Neural cell (in vitro differentiated cells): ENCODE measurements at regions not wholly inside any gene's neighbourhood (a gene's known extent, or its start where the extent isn't known, plus 50 kb on each side); places are given as distances from the start of the nearest gene placed in this dataset.

Experiments used
- H2AFZ ChIP-seq: fragments of 200-600, 300-800 bp; sonication (generic), shearing (Covaris generic); 2 replicates; pipeline ENCODE4 v1.6.0; 2014; ENCODE audit warnings: low read depth, mild to moderate bottlenecking, antibody characterized with exemption, low read length, moderate library complexity
- H3F3A ChIP-seq: fragments of 200-600 bp; shearing (Covaris generic); 2 replicates; pipeline ENCODE4 v1.6.1; 2016; ENCODE audit warnings: mild to moderate bottlenecking, moderate library complexity, mixed read lengths, antibody characterized with exemption, low read length; ENCODE audit not compliant: insufficient read depth, poor library complexity, severe bottlenecking
- H3K27ac ChIP-seq: fragments of 200-600, 300-800 bp; sonication (generic), shearing (Covaris generic); 2 replicates; pipeline ENCODE4 v1.5.1; 2014; ENCODE audit warnings: mild to moderate bottlenecking, low read length, moderate library complexity
- H3K27me3 ChIP-seq: fragments of 300-800, 200-600 bp; sonication (generic), shearing (Covaris generic); 2 replicates; pipeline ENCODE4 v1.6.0; 2014; ENCODE audit warnings: mild to moderate bottlenecking, low read depth, low read length, moderate library complexity; ENCODE audit not compliant: insufficient read depth
- H3K36me3 ChIP-seq: fragments of 300-800, 200-600 bp; sonication (generic), shearing (Covaris generic); 2 replicates; pipeline ENCODE4 v1.5.1; 2014; ENCODE audit warnings: mild to moderate bottlenecking, antibody characterized with exemption, low read length, moderate library complexity; ENCODE audit not compliant: insufficient read depth
- H3K4me2 ChIP-seq: fragments of 300-800, 200-600 bp; sonication (generic), shearing (Covaris generic); 2 replicates; pipeline ENCODE4 v1.6.0; 2014; ENCODE audit warnings: mild to moderate bottlenecking, low read length
- H3K4me3 ChIP-seq: fragments of 300-800, 200-600 bp; sonication (generic), shearing (Covaris generic); 2 replicates; pipeline ENCODE4 v1.5.1; 2014; ENCODE audit warnings: mild to moderate bottlenecking, low read length, moderate library complexity
- H3K79me2 ChIP-seq: fragments of 200-600 bp; shearing (Covaris generic); replicated peaks from 2 replicates; pipeline ENCODE4 v1.6.0; 2014; ENCODE audit warnings: mild to moderate bottlenecking, low read length, moderate library complexity; ENCODE audit not compliant: insufficient read depth
- H3K9ac ChIP-seq: fragments of 300-800, 200-600 bp; sonication (generic), shearing (Covaris generic); 2 replicates; pipeline ENCODE4 v1.6.1; 2016; ENCODE audit warnings: mild to moderate bottlenecking, low read length, mixed read lengths
- H3K9me2 ChIP-seq: fragments of 200-600 bp; shearing (Covaris generic); 2 replicates; pipeline ENCODE4 v1.6.1; 2016; ENCODE audit warnings: mild to moderate bottlenecking, low read length, mixed read lengths; ENCODE audit not compliant: insufficient read depth
- H3K9me3 ChIP-seq: fragments of 200-600, 300-800 bp; sonication (generic), shearing (Covaris generic); 2 replicates; pipeline ENCODE4 v1.6.1; 2016; ENCODE audit warnings: mild to moderate bottlenecking, mixed run types, low read length, moderate library complexity, mixed read lengths
- H4K20me1 ChIP-seq: fragments of 200-600 bp; shearing (Covaris generic); 2 replicates; pipeline ENCODE4 v1.6.1; 2016; ENCODE audit warnings: mild to moderate bottlenecking, mixed run types; ENCODE audit not compliant: insufficient read depth
- EP300 ChIP-seq: fragments of 450-650 bp; conservative IDR thresholded peaks from 2 replicates; pipeline ENCODE4 v1.6.1; 2014; ENCODE audit warnings: antibody characterized with exemption, mild to moderate bottlenecking, moderate library complexity; ENCODE audit not compliant: poor library complexity, severe bottlenecking
- EZH2 ChIP-seq: fragments of 200-600, 300-800 bp; shearing (Covaris generic), sonication (generic); IDR thresholded peaks from 2 replicates; pipeline ENCODE4 v1.6.1; 2014; ENCODE audit warnings: antibody characterized with exemption, low read length, borderline replicate concordance, mild to moderate bottlenecking; ENCODE audit not compliant: insufficient read depth, poor library complexity, severe bottlenecking
- MXI1 ChIP-seq: fragments of 450-650 bp; conservative IDR thresholded peaks from 2 replicates; pipeline ENCODE4 v1.6.1; 2014; ENCODE audit warnings: antibody characterized with exemption, mild to moderate bottlenecking; ENCODE audit not compliant: poor library complexity, severe bottlenecking
- POLR2AphosphoS5 ChIP-seq: IDR thresholded peaks from 2 replicates; pipeline ENCODE4 v1.6.1; 2012
- RAD21 ChIP-seq: fragments of 450-650 bp; conservative IDR thresholded peaks from 2 replicates; pipeline ENCODE4 v1.6.1; 2014; ENCODE audit warnings: antibody characterized with exemption, mild to moderate bottlenecking, moderate library complexity
- SMC3 ChIP-seq: fragments of 450-650 bp; conservative IDR thresholded peaks from 2 replicates; pipeline ENCODE4 v1.6.1; 2014; ENCODE audit warnings: antibody characterized with exemption, mild to moderate bottlenecking, moderate library complexity; ENCODE audit not compliant: poor library complexity
- TAF1 ChIP-seq: IDR thresholded peaks from 2 replicates; pipeline ENCODE4 v1.6.1; 2012; ENCODE audit warnings: low read depth
- TF ChIP-seq, protein P1 (sequence below): IDR thresholded peaks from 2 replicates; pipeline ENCODE4 v1.6.1; 2012; ENCODE audit warnings: borderline replicate concordance
- TF ChIP-seq, protein P2 (sequence below): fragments of 450-650 bp; IDR thresholded peaks from 2 replicates; pipeline ENCODE4 v1.5.1; 2014; ENCODE audit warnings: antibody characterized with exemption, mild to moderate bottlenecking, moderate library complexity; ENCODE audit not compliant: poor library complexity, severe bottlenecking

DNA sequence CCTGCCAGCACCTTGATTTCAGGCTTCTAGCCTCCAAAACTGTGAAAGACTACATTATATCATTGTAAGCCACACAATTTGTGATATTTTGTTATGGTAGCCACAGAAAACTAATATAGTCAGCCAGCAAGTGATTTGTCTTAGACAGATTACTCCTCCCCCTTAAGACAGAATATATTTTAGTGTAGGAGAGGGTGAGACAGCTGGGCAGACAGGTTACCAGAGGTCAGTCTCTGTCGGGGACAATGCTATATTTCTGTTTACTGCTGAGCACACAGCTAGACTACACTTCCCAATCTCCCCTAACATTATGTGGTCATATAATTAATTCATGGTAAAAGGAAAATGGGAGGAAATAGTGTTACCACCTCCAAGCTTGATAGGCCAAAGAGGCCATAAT lies 185.8 kb upstream of the PIK3C3 start:
- Histone ChIP-seq H3K27me3 (no peaks in the 10 kb centered on the region), H4K20me1 (no peaks in the 10 kb centered on the region), H3K36me3 (no peaks in the 10 kb centered on the region), H3K9ac (no peak overlapping the region), H3K4me2 (no peak overlapping the region), H3K79me2 (no peaks in the 10 kb centered on the region), H3K9me2 (no peaks in the 10 kb centered on the region), H3K27ac (no peak overlapping the region), H2AFZ (no peak overlapping the region), H3K9me3 (no peaks in the 10 kb centered on the region), H3F3A (peaks cover 3% of the 10 kb centered on the region), H3K4me3 (no peak overlapping the region)
- TF ChIP-seq TAF1 (no peak), EP300 (no peak), EZH2 (no peak), SMC3 (no peak), MXI1 (no peak), POLR2AphosphoS5 (no peak)
- TF ChIP-seq, protein P1, sequence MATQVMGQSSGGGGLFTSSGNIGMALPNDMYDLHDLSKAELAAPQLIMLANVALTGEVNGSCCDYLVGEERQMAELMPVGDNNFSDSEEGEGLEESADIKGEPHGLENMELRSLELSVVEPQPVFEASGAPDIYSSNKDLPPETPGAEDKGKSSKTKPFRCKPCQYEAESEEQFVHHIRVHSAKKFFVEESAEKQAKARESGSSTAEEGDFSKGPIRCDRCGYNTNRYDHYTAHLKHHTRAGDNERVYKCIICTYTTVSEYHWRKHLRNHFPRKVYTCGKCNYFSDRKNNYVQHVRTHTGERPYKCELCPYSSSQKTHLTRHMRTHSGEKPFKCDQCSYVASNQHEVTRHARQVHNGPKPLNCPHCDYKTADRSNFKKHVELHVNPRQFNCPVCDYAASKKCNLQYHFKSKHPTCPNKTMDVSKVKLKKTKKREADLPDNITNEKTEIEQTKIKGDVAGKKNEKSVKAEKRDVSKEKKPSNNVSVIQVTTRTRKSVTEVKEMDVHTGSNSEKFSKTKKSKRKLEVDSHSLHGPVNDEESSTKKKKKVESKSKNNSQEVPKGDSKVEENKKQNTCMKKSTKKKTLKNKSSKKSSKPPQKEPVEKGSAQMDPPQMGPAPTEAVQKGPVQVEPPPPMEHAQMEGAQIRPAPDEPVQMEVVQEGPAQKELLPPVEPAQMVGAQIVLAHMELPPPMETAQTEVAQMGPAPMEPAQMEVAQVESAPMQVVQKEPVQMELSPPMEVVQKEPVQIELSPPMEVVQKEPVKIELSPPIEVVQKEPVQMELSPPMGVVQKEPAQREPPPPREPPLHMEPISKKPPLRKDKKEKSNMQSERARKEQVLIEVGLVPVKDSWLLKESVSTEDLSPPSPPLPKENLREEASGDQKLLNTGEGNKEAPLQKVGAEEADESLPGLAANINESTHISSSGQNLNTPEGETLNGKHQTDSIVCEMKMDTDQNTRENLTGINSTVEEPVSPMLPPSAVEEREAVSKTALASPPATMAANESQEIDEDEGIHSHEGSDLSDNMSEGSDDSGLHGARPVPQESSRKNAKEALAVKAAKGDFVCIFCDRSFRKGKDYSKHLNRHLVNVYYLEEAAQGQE = no peak
- TF ChIP-seq, protein P2, sequence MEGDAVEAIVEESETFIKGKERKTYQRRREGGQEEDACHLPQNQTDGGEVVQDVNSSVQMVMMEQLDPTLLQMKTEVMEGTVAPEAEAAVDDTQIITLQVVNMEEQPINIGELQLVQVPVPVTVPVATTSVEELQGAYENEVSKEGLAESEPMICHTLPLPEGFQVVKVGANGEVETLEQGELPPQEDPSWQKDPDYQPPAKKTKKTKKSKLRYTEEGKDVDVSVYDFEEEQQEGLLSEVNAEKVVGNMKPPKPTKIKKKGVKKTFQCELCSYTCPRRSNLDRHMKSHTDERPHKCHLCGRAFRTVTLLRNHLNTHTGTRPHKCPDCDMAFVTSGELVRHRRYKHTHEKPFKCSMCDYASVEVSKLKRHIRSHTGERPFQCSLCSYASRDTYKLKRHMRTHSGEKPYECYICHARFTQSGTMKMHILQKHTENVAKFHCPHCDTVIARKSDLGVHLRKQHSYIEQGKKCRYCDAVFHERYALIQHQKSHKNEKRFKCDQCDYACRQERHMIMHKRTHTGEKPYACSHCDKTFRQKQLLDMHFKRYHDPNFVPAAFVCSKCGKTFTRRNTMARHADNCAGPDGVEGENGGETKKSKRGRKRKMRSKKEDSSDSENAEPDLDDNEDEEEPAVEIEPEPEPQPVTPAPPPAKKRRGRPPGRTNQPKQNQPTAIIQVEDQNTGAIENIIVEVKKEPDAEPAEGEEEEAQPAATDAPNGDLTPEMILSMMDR = no peak

DNA sequence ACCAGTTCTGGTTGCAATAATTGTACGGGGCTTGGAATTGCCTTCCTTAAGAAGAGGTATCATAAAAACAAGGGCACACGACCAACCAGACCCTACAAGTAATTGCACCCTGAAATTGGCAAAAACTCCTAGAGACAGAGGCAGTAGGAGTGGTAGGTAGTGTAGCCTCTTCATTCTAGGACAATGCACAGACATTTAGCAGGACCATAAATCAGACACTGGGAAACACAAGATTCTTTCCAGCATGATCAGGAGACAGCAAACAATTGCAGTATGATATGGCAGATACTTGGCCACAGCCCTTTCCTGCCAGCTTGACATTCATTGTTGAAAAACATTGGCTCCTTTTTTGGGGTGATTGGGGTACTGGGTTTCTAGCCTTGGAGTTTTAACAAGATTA lies 186.6 kb upstream of the PIK3C3 start:
- Histone ChIP-seq H3F3A (peaks cover 3% of the 10 kb centered on the region), H4K20me1 (no peaks in the 10 kb centered on the region), H3K27me3 (no peaks in the 10 kb centered on the region), H3K4me2 (no peak overlapping the region), H3K79me2 (no peaks in the 10 kb centered on the region), H3K9me3 (no peaks in the 10 kb centered on the region), H3K4me3 (no peak overlapping the region), H3K9ac (no peak overlapping the region), H2AFZ (no peak overlapping the region), H3K36me3 (no peaks in the 10 kb centered on the region), H3K27ac (no peak overlapping the region), H3K9me2 (no peaks in the 10 kb centered on the region)
- TF ChIP-seq POLR2AphosphoS5 (no peak), RAD21 (no peak)
- TF ChIP-seq, protein P1 = no peak
